Occipital lobe (tissue), 1 donor: ENCODE measurements at regions not wholly inside any gene's neighbourhood (a gene's known extent, or its start where the extent isn't known, plus 50 kb on each side); places are given as distances from the start of the nearest gene placed in this dataset.

Source experiments
- DNase-seq: peaks from one replicate; lab custom pipeline; 2025; lab: John Stamatoyannopoulos, UW

DNA sequence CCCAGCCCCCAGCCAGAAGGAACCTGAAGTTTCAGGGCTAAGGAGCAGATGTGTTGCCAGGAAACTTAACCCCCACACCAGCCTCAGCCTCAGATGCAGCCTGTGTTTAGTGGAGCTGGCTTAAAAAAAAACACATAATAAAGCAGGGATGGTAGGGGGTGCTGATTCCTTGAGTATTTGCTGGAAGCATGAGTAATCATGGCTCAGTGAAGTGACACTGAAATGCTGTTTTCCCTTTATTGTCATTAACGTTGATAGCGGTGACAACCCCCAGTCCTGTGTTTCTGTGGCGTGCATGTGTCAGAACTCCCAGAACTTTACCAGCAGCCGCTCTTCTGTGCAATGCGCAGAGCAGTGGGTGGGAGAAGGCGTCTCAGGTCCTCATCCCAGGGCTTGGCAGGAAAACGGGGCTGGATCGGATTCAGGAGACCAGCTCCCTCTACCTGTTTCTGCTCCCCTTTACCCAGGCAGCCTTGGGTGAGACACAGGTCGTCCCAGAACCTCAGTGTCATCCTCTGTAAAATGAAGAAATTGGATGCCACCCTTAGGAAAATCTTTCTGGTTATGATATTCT is 1282.1 kb downstream of the TBC1D22A start:
- no peak for DNase-seq

DNA sequence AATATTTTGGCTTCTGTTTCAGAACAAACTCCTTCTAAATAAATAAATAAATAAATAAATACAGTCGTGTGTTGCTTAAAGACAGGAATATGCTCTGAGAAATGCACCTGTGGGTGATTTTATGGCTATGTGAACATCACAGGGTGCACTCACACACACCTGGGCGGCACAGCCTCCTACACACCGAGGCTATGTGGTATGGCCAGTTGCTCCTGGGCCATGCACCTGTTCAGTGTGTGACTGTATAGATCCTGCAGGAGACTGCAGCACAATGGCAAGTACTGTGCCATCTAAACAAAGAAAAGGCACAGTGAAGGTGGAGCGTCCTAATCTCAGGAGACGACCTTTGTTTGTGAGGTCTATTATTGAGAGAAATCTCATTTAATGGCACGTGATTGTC is 1281.1 kb downstream of the TBC1D22A start:
- no peak for DNase-seq

DNA sequence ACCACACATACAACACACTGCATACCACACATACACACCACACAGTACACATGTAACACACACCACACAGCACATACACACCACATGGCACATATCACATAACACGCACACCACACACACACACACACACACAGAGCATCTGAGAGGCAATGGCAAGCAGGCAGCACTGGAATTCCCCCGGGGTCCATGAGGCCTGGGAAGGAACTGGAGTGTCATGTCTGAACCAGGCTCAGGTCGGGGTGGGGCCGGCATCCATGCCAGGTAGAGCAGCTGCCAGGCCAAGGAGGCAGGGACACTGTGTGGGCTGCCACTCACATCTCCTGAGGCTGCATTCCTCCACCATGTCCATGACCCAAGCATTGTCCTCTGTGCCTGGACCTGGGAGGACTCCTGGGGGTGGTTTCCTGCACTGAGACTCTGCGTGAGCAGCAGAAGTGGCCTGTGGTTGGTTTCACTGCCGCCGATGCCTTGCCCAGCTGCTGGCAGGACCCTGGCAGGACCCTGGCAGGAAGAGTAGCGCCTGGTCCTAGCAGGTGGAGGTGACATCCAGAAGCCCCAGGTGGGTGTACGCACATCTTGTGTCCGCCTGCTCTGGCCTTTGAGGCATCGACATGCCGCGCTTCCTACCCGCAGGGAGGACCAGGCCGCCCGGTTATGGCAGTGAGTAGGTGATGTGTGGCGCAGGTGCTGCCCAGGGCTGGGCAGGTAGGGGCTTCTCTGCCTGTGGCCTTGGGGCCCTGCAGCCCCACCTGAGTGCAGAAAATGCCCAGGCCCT is 1280.4 kb downstream of the TBC1D22A start:
- DNase-seq: no peak

DNA sequence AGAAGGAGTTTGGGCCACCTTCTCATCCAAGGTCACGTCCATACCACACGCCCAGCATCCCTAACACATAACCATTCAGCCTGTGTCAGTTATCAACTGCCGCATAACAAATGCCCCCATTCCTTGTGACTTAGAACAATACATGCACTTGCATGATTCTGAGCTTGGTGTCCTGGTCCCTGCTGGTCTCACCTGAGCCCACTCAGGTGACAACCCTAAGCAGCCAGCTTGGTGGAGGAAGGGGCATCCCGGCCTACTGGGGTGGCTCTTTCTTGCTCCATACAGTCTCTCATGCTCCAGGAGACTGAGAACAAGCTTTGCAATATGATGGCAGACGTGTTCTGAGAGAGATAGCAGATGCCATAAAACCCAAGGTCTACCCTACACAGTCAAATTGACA is 1276.9 kb downstream of the TBC1D22A start:
- DNase-seq: no peak

DNA sequence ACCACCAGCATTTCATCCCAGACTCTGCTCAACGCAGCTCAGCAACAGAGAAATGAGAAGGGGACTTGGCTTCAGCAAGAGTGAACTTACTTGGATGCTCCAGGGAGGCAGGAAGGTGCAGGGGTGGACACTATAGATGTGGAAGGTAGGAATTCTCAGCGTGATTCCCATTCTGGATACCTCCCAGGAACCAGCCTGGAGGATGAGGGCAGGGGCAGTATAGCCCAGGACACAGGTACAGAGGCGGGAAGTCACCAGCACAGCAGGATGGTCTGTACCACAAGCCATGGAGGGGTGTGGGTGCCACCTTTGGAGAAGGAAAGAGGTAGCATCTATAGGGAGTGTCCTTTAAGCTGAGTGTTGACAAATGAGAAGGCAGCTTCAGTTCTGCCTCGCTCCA is 1275.2 kb downstream of the TBC1D22A start:
- no peak for DNase-seq

DNA sequence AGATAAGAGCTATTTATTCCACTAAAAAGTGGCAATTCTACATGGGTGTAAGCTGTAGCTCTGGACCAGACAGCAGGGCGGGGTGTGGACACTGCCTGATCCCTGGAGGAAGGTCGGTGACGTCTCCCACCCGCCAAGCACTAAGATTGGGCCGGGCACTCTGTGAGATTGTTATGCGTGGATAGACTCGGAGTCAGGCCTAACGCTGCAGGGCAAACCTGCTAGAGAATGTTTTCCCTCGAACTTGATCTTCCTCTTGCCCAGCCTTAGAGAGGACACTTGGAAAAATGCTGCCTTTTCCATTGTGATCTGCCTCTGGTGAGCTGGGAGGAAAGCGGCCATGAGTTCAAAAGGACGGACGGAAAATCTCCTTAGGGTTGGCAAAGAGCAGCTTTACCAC is 1273.4 kb downstream of the TBC1D22A start:
- DNase-seq: no peak

DNA sequence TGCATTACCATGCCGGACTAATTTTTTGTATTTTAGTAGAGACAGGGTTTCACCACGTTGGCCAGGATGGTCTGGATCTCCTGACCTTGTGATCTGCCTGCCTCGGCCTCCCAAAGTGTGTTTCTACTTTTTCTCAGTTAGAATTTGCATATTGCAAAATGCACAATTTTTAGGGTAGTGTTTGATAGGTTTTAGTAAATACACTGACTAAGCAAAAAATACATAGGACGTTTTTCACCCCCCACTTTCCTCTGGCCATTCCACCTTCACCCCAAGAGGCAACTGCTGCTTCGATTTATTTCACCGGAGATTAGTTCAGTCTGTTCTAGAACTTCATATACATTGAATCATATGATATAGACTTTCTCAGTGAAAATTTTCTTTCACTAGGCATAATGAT is 1269.1 kb downstream of the TBC1D22A start:
- DNase-seq: no peak

DNA sequence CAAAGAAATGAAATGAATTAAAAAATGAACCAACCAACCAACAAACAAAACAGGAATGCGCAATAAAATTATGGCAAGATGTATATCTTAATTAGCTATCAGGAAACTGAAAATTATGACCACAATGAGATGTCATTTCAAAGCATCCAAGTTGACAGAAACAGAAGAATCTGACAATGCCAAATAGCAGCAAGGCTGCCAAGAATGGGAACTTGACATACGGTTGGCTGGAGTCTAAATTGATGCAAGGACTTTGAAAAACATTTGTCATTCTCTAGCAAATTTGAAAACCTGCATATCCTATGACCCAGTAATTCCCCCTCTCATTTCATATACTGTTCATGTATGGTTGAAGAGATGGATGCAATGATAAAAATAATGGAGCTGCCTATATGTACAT is 1262.6 kb downstream of the TBC1D22A start:
- DNase-seq: no peak

DNA sequence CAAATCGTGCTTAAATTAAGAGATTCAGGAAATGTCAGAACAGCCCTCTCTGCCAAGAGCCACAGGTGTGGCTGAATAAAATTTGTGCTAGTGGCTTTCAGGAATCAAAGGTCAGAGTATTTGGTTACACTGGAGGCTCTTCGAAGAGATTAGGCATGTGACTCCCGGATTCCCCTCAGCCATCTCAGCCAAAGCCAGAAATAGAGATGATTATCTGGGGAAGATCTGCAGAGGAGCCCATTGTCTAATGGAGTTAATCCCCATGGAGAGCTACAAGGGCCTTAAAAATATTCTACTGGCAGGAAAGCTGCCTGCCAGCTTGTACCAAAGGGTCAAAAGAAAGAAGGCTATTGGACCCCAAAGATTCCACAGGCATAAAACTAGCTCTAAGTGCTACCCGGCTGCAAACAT is 1259.5 kb downstream of the TBC1D22A start:
- DNase-seq: no peak

DNA sequence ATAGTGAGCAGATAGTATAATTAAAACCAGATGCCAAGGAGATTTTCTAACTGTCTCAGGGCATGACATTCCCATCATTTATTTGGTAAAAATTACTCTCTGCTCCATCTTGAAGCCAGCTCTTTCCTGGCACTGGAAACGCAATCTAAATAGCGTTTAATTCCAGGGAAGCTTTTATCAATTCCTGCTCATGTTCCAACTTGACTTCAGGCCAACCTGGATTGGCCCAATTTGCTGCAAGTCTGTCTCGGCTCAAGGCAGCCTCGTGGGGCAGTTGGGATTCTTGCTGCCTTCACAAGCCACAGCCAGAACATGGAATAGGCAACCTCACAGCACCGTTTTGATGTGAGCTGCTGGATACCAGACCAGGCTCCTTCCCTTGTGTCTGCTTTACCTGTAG is 1255.9 kb downstream of the TBC1D22A start:
- no peak for DNase-seq

DNA sequence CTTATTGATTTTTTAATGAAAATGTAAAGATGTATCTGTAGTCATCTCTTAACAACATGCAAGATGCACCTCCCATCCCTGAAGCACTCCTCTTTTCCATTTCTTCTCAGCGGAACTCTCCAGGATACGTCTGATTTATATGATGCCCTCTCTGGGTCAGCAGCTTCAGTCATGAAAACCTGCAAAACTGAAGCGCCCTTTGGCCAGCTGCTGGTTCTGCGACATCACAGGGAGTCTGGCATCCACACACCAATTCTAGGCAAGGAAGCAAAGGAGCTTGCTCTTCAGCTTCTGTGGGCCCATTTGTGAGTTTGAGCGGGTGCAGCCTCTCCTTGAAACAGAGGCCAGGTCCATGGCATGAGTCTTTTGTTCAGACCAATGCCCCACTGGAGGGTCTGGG is 1253.3 kb downstream of the TBC1D22A start:
- DNase-seq: no peak

DNA sequence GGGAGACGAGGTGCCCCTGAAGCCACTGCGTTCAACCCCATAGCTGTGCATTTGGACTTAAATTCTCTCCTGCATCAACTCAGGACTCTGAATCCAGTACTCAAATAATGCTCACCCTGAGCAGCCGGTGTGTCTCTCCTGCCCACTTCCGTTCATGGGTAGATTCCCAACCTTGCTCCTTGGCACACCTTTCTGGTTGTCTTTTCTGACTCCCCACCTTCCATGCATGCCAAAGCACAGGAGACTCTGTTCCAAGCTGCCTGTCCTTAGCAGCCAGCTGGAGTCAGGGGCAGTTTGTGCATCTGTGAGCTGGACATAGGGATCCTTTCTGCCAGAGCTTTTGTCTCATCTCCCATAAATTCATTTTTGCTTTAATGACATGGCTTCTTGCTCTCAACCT is 1242.5 kb downstream of the TBC1D22A start:
- no peak for DNase-seq

DNA sequence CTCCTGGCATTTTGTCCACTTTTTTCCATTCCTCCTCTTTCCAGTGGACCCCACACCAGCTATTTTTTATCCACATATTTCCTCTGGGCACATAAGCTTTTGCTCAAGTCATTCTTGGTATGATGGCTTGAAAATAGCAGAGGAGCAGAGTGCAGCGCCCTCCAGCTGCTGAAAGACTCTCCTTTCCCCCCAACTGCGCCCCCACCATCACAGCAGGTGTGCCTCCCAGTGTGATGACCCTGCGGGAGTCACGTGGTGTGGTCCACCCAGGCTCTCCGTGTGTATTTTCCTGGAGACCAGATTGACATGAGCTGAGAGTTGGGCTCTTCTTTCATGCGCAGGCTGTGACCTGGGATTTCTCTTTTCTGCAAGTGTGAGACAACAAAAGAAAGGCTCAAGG is 1241.6 kb downstream of the TBC1D22A start:
- no peak for DNase-seq

DNA sequence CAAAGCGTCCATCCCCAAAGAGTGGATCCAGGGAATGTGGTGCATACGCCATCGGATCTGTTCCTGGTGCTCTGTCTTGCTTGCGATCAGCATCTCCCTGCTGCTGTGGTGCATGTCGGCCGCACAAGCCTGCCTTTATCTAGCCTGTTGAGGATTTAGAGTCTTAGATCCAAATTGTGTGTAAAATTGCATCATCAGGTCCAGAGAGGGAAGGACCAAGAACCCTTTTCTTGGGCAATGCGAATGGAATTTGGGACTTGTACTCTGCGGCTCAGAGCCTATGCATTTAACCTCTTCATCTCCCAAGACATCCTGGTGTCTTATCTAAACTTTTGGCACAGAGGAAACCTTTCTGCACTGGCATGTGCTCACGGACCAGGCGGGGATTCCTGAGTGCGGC is 1238.7 kb downstream of the TBC1D22A start:
- no peak for DNase-seq

DNA sequence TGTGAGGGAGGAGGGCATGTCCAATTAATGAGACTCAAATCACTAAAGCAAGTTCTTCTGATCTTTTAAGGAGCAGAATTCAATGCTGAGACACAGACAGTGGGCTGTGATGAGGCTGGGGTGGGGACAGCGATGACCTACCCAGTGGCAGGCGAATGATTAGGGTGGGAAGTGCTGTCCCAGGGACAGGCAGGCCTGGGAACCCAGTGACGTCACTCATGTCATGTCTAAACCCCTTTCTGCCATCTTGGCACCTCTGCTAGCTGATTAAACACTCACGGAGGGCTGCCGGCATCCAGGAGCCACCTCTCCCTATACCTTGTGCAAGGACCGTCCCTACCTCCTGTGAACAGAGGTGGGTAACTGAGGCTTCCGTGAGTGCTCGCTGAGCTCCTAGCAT is 1235.2 kb downstream of the TBC1D22A start:
- DNase-seq: no peak

DNA sequence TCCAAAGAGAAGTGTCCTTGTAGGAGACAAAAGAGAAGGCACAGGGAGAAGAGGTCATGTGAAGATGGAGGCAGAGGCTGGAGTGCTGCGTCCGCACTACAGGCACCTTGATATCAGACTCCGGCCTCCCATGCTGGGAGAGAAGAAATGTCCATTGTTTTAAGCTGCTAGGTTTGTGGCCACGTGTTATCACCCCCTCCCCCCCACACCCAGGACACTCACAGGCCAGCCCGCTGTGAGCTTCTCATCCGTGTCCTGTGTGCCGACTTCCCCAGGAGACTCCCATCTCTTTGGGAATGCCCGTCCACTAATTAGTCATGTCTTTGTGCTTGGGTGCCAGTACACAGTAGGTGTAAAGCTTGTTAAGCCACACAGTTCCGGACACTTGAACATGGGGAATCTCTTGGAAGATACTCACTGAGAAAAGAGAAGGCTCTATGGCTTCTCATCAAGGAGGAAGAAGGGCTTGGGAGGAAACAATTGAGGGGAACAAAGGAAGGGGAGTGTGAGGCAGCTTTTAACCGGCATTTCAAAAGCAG is 1234.7 kb downstream of the TBC1D22A start:
- DNase-seq: no peak

DNA sequence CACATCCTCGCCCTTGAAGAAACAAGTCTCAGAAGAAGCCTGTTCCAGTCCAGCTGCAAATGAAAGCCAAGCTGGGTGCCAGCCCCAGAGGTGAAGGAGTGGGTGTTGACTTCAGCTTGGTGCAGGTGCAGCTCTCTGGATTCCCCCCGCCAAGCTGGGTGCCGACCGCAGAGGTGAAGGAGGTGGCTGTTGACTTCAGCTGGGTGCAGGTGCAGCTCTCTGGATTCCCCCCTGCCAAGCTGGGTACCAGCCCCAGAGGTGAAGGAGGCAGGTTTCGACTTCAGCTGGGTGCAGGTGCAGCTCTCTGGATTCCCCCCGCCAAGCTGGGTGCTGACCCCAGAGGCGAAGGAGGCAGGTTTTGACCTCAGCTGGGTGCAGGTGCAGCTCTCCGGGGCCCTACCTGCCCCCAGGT is 1234.0 kb downstream of the TBC1D22A start:
- DNase-seq: no peak

DNA sequence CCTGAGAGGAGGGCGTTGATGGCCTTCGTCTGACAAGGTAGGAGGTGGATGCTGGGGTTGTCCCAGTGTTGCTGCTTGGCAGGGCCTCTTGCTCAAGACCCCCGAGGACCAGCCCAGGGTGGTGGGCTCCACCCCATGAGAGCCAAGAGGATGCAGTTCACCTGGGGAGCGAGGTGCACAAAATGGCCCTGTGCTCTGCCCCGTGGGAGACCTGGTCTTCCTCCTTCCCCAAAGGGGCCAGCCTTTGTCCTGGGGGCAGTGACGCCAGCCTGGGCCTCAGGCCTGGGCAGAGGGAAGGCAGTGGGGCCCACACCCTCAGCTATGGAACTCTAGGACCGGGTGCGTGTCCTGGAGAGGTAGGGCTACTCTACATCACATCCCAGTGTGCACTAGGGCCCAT is 1233.3 kb downstream of the TBC1D22A start:
- no peak for DNase-seq

DNA sequence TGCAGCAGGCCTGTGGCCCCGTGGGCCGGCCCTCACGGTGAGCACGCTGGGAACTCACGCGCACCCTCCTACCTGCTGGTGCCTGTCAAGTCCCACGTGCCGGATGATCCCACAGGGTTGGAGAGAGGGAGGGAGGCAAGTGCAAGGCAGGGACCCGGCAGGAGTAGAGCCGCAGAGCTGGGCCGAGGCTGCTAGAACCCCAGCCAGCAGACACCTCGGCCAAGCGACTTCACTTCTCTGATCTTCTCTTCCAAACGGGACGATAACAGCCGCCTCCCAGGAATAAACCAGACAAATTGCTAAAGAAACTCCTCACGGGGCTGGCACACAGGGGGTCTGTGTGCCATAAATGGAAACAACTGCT is 1232.8 kb downstream of the TBC1D22A start:
- DNase-seq: no peak

DNA sequence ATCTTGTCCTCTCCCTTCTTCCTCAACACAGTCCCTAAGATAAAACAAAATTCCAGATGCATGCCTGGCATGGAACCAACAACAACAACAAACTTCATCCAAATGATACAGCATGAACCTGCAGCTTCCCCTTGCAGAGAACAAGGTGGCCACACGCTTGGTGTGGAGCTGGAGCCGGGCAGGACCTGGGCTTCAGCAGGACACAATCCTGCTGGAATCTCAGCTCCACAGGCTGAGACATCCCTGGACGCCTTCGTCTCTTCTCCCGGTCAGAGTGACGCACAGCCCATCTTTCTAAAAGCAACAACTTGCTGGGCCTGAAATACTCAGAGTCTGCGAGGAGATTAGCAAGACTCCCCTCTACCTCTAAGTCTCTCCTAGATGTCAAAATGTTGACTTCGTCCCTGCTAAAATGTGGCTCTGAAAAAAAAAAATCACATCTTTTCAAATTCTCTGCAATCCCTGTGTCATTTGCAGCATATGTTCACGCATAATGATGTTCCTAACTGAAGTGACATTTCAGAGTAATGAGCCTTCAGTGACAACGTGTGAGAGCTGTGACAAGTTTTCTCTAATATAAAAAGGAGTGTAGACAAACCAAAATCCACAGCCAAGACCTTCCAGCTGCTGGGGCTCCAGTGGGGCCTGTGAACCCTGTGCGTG is 1232.3 kb downstream of the TBC1D22A start:
- DNase-seq: no peak

DNA sequence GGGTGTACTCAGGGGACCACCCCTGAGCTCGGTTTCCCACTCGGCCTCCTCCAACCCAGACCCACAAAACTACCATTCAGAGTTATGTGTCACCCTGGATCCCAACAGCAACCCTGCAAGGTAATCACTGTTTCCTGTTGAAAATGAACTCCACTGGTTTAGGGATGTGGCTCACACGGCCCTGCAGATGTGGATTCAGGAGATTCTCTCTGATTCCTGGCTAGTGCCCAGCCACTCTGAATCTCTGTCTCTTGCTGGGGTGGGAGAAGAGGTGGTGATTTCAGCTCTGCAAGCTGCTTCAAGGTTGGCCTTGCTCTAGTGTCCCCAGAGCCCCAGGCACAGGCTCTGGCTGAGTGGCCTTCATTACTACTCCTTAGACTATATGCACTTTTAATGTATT is 1231.6 kb downstream of the TBC1D22A start:
- DNase-seq: no peak

DNA sequence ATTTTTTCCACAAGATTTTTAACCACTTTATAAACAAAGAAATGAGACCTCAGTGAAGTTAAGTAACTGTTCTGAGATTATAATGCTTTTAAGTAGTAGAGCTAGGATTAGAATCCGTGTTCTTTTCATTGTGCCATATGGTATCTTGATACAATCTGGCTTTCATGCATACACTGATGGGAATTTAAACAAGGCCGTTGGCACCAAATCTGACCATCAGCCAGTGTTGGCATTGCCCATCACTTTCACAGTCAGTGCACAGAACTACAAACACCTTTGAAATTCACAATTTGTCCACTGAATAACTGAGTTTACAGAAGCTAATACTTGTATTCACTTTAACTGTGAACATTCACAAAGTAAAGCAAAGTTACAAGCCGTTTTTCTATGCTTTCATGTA is 1228.0 kb downstream of the TBC1D22A start:
- DNase-seq: no peak
